ENCODE measurements at regions not wholly inside any gene's neighbourhood (a gene's known extent, or its start where the extent isn't known, plus 50 kb on each side); places are given as distances from the start of the nearest gene placed in this dataset.

DNA sequence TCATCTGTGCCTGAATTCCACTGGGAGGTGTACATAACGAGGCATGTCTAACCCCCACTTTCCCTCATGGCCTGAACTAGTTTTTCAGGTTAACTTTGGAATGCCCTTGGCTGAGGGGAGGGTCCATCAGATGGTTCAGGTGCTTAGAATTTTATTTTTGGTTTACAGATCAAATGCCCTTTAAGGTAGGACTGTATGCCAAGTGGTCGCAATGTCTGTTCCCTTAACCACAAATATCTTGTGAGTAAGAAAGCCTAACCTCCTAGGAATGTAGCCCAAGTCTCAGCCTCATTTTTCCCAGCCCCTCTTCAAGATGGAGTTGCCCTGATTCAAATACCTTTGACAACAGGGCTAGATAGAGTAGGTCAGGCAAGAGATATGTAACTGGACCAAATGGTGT is 78.4 kb downstream of the RNASET2 start:
- no peak for DNase-seq (ENCODE audit: low read depth in 1 of 2, low spot score in 1 of 2)

- no peak for DNase-seq (ENCODE audit: low read depth in 1 of 2, low spot score in 1 of 2)
These were observed 79.0 kb downstream of the RNASET2 start for GRCh38 chr6:166877349-166877748.

DNA sequence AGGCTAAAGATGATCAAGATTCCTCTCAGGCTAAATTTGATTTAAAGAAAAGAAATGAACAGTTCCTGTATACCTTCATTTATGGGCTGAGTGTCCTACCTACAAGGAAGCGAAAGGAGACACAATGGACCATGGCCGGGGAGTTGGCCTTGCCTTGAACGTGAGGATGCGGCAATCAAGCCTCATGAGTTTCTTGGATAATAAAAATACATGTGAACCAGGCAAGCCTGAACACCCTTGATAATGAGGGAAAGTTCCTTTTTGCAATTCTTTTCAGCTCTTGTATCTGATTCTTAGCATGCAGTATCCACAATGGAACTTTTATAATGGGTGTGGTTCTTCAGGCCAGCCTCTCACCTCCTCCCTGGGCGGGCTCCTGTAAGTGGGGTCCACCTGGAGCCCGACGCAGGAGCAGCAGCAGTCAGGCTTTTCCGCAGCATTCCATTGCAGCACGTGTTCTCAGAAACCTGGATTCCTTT is 83.8 kb downstream of the RNASET2 start:
- DNase-seq (ENCODE audit: low read depth in 1 of 2, low spot score in 1 of 2): no peak

DNA sequence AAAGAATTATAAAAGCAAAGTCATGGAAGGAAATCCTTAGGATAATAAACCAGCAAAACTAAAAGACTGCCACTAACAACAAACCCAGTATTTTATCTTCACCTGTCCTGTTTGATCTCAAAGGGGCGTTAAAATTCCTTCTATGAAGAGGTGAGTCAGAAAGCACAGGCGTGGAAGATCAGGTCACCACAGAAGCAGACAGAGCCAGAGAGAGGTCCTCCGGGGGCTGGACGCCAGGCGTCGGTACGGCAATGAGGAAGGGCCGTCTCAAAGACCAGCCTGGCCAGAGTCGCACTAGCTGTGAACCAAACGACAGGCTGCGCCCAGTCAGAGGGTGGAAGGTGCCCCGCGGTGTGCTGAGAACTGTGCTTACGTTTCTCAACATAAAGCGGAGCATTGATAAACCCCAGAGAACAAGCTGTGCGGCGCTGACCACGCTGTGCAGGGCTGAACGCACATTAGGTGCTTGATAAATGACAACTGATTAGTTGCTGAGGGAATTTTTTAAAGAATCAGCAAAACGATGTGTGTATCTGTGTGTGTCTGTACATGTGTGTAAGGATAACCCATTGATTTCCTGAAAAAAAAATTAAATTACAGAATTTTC is 85.6 kb downstream of the RNASET2 start:
- DNase-seq (ENCODE audit: low read depth in 1 of 2, low spot score in 1 of 2): no peak

- no peak for DNase-seq (ENCODE audit: low read depth in 1 of 2, low spot score in 1 of 2)
These were observed 89.3 kb downstream of the RNASET2 start for GRCh38 chr6:166866839-166867637.

DNA sequence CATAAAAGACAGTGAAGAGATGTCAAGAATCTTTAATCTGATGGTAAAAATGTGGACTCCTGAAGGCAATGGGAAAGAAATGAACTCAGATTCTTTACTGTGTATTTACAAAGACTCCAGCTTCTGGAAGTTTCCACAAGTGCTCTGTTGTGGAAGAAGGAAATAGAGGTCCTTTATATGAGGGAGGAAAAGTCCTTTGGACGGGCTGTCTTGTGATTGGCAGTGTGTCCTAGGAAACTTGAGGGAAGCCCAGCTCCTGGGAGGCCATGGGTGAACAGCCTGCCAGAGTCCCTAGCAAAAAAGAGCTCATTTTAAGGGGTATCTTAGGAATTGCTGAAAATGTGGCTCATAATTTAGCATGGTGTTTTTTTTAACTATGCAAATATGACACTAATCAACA is 92.0 kb downstream of the RNASET2 start:
- no peak for DNase-seq (ENCODE audit: low read depth in 1 of 2, low spot score in 1 of 2)

- no peak for DNase-seq (ENCODE audit: low read depth in 1 of 2, low spot score in 1 of 2)
These were observed 93.3 kb downstream of the RNASET2 start for GRCh38 chr6:166862978-166863530.

DNA sequence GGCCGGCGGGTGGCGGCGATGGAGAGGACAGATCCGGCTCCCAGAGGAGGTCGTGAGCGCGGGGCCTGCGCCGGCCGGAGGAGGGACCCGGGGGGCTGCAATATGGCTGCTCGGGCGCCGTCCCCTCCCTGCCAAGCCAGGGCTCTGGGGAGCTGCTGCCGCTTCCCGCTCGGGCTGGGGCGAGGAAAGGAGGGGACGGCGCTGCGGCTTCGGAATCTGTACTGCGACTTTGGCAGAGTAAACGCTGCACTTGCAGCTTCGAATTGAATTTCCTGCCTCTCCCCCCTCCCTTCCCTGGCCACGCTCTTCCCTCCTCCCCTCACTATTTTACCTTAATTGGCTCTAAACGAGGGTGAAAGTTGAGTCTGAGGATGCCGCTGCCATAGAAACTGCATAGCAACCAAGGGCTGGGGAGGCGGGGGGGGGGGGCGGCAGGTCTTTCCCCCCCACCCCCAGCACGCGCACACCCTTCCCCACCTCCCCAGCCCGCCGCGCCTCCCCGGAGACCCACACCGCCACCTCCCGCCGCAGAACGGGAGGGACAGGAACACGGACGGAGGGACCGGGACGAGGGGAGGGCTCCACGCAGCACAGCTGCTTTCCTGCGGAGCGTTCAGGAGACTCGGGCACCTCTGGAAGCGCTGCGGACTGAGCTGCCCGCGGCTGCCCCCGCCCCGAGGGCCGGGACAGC is 93.9 kb downstream of the RNASET2 start:
- DNase-seq (ENCODE audit: low read depth in 1 of 2, low spot score in 1 of 2): peak; percentile 4 to 9

GRCh38 chr6:166861961-166862286 is 94.4 kb downstream of the RNASET2 start:
- no peak for DNase-seq (ENCODE audit: low read depth in 1 of 2, low spot score in 1 of 2)

DNA sequence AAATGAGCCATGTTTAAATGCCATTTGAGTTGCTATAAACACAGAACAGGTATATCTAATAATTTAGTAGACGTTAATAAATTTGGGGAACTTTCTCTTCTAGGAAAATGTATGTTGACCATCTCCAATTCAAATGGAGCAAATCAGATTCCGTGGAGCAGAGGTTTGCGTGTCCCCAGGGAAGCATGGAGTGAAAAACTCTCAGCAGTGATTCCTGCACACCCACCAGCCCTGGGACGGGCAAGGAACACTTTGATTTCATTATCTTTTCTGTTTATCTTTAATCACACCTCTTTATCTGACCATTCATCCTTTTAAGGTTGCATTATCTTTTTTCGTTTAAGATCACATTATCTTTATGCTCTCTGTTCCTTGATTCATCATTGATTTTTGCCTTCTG is 95.0 kb downstream of the RNASET2 start:
- no peak for DNase-seq (ENCODE audit: low read depth in 1 of 2, low spot score in 1 of 2)

GRCh38 chr6:166860392-166860791 is 96.0 kb downstream of the RNASET2 start:
- DNase-seq (ENCODE audit: low read depth in 1 of 2, low spot score in 1 of 2): no peak

DNA sequence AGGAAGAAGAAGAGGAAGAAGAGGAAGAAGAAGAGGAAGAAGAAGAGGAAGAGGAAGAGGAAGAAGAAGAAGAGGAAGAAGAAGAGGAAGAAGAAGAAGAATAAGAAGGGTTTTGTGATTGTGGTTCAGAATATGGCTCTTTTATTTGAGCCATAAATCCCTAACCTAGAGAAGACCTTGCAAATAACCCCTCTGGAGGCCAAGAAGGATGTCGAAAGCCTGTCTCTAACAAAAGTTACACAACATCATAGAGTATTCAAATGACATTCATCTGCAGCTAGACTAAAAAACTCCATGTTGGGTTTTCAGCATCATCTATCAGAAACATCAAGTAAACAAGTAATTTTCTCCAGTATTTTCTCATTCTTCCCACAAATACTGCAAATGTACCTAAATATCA is 100.9 kb downstream of the RNASET2 start:
- no peak for DNase-seq (ENCODE audit: low read depth in 1 of 2, low spot score in 1 of 2)

GRCh38 chr6:166853371-166854325 is 102.7 kb downstream of the RNASET2 start:
- no peak for DNase-seq (ENCODE audit: low read depth in 1 of 2, low spot score in 1 of 2)

GRCh38 chr6:166852451-166852975 is 103.8 kb downstream of the RNASET2 start:
- DNase-seq (ENCODE audit: low read depth in 1 of 2, low spot score in 1 of 2): no peak

DNA sequence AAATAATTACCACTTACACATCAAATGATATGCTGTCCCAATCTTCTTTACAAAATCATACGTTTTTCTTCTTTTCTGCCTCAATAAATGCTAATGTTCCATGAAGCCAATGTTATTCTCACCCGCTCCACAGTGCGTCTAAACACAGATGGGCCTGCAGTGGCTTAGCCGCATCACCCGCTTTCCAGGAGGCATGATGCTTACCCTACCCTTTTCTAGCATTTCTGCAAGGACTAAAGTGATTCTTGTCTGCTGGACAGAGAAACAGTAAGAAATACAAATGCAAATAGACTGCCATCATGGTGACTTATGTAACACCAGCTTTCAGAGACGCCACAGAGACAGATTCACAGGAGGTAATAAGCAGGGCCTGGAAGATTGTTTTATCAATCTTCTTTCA is 104.4 kb downstream of the RNASET2 start:
- no peak for DNase-seq (ENCODE audit: low read depth in 1 of 2, low spot score in 1 of 2)

DNA sequence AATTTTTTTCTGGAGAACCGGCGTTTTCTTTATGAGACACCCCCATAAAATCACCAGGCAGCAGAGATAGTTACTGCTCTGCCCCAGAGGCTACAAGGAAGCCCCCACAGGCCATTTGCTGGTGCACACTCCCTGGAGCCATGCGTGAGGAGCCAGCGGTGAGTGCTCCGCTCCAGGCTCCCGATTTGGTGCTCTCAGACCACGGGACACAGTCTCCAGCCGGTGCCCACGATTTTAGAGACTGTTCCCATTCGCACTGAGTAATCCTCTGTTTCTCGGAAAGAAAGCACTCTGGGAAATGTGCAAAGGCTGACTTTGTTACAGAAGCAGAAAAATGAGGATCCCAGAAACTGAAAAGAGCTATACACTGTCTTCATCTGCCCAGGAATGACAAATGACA is 104.9 kb downstream of the RNASET2 start:
- no peak for DNase-seq (ENCODE audit: low read depth in 1 of 2, low spot score in 1 of 2)

DNA sequence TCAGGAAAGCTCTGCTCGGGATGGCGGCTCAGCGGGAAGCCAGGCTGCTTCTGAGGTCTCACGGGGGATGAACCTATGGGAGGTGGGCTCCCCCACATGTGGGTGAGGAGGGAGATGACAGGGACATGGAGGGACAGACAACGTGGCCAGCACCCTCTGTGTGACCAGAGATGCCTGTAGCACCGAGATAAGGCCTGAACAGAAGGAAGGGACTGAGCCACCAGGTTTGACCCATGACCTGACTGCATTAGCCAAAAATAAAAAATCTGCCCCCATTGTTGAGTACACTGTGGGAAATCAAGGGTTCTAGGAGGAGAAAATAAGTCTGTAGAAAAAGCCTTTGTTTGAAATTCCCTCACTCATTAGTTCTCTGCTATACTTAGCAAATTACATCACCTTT is 105.7 kb downstream of the RNASET2 start:
- no peak for DNase-seq (ENCODE audit: low read depth in 1 of 2, low spot score in 1 of 2)

DNA sequence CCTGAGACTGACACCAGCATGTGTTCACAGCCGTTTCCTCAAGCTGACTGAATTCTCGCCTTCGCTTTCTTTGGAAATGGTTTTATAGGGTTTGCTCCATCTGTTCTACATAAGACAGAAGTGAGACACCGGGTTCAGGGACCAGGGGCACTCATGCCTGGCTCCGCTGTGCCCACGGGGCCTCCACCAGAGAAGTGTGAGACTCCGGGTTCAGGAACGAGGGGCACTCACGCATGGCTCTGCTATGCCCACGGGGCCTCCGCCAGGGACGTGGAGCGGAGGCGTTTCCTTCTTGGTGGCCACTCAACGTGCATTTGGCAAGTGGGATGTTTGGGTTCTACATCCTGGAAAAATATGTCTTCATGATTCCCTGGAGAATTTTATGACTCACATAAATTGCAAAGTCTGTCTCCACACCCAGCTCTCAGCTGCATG is 106.6 kb downstream of the RNASET2 start:
- no peak for DNase-seq (ENCODE audit: low read depth in 1 of 2, low spot score in 1 of 2)

- DNase-seq (ENCODE audit: low read depth in 1 of 2, low spot score in 1 of 2): no peak
These were observed 107.2 kb downstream of the RNASET2 start for GRCh38 chr6:166848979-166849748.

Data from activated T-helper 1 cell treated with anti-CD3 and anti-CD28 coated beads, Interleukin-2, amount 50 U/mL, for 16 hours (primary cell).